Stimulated activated CD8-positive, alpha-beta memory T cell treated with anti-CD3 and anti-CD28 coated beads, Interleukin-12 subunit alpha, Interleukin-12 subunit beta, amount 100 ng/mL, for 24 hours (primary cell): ENCODE measurements at regions not wholly inside any gene's neighbourhood (a gene's known extent, or its start where the extent isn't known, plus 50 kb on each side); places are given as distances from the start of the nearest gene placed in this dataset.
"Not testable (repeated sequence)": the region's sequence is repeated elsewhere in the genome, so short reads cannot be mapped to it uniquely, and the experiment has no call there.

Experiments used
- DNase-seq: peaks from one replicate; pipeline ENCODE4 v3.0.0-alpha.2; 2020; ENCODE audit errors: extremely low read depth

DNA sequence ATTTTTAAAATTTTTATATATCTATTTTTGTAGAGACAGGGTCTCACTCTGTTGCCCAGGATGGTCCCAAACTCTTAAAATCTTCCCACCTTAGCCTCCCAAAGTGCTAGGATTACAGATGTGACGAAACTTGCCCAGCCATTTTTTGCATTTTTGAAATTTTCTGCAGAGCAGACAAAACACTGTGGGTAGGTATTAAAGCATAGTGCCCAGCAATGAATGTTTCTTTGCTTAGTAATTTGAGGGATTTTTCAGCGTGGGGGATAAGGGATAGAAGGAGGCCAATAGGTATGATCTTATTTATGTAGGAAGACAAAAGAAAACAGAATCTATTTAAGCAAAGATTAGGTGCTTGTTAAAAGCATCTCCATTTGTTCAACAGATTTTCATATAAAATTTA lies 446.8 kb upstream of the DPH6 start:
- no peak for DNase-seq

DNA sequence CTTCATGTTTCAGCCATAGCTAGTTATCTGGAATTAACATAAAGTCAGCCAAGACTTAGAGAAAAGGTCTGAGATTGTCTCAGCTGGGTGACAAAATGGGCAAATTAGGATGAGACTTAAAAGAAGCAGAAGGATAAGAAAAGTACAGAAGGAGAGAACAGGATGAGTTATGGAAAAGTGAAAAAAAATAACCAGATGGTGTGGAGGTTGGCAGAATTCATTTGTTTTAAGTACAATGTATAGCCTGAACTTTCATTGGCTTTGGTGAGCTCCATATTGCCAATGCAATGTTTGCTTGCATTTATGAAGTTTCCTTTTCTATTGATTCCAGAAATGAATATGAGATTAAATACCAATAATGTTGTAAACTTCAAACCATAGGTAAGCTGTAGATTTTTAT lies 447.2 kb upstream of the DPH6 start:
- no peak for DNase-seq

DNA sequence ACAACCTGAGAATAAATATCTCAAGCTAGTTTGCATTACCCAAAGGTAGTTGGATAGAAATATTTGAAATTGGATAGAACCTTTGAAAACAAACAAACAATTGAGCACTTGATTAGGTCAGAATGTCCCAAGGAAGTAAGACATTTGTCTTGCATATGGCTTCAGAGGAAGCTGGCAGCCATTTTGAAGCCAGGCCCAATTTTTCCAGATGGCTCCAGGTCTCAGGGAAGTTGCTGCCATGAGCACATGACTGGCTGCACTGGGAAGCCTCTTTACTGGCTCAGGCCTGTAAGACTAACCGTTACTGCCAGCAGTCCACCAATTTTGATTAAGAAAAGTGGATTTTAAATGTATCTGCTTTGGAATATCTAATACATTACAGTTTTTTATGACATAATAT lies 448.9 kb upstream of the DPH6 start:
- no peak for DNase-seq

DNA sequence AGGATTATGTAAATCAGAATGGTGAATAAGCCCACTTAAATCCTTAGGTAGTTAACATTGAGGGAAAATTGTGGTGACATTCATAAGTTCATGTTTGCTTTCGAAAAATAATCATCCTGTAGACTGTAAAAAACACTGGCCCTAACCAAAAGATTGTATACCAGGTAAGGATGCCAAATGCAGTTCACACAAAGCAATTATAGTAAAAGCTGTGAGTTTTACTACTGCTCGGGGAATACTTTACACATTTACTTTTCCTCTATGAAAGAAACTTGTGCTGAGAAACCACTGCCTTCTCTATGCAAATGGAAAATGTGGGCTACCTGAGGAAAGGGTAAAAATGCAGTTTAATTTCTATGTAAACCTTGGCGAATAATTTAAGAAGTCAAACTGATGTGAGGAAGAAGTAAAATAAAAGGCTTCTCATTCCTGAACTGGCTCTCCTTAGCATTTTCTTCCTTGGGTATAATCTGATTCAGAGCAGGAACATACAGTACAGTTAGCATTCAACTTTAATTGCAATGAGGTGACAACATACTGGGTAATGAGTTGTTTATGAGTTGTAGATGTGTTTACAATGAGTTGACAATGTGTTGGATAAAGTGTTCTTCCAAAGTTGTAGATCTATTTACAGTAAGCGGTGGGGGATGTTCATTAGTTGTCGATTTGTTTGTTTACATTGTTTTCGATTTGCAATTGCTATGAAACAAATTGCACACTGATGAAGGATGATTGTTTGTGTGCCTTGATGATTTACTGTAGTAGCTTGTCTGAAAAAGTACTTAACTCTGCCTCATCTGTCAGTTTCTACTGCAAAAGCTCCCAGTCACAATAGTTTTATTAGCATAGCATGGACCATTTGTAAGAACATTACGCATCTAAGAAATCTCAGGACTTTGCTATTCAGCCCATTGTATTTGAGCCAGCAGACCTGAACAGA lies 453.0 kb upstream of the DPH6 start:
- DNase-seq, result no peak

DNA sequence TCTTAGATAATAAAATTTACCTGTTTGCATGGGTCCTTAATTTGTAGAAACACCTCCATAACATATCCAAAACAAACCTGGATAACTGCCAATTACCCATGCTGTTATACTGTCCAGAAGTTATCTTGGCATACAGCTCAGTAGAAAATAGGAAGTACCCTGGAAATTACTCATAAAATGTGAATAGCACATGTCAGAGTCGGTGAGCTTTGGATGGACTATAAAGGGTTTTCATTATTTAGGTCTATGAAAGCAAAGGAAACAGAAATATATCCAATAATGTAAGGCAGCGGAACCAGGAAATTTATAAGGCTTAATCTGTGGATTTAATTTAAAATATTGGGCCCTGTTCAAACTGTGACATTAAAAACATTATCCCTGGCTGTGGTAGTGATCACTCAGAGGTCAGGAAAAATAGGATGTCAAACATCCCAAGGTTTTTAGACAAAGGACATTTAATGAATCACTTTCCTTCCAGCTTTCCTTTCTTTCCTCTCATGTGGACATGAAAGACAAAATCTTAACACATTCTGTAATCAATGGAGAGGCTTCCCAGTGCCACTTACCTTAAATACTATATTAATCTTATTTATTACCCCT lies 459.0 kb upstream of the DPH6 start:
- DNase-seq, result no peak

DNA sequence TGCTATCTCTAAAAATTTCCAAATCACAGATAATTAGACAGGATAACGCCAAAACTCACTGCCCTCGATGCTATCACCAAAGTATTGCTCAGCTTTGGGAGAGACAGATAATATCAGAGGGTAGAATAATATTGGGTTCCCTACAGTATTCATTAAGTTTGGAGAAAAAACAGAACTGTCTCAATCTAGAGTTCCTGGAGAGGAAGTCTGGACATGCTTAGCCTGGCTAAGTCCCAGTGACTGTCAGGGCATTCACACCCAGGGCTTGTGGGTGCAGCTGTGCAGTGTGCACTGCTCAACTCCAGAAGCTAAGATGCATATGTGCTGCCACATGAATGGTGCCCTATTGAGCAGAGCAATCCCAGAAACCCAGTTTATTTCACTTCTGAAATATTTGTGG lies 459.6 kb upstream of the DPH6 start:
- no peak for DNase-seq

DNA sequence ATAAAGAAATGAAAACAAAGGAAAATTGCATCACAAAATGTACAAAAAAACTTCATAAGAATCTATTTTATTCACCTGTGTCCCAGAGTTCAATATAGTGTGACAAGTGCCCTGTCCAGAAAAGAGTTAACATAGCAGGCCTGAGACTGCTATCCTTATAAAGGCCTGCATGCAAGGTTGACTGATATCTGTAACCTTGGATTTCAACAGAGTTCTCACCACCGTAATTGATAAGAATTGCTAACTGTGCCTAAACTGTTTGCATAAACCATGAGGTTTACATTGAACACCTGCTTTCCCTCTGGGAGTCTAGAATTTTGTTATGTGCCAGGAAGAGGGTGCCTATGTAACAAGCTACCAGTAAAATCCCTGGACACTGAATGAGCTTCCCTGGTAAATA lies 461.7 kb upstream of the DPH6 start:
- no peak for DNase-seq

DNA sequence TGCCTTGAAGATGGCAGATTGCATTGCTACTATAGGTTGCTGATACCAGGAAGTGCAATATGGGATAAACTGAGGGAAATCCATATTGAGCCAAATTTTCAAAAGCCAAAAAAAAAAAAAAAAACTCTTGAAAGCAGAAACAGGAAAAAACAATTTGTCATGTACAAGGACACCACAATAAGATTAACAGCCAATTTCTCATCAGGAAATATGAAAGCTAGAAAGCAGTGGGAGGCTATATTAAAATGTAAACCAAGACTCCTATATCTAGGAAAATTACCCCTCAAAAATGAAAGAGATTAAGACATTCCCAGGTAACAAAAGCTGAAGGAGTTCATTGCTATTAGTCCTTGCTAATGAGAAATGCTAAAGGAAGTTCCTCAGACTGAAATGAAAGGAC lies 462.8 kb upstream of the DPH6 start:
- no peak for DNase-seq

DNA sequence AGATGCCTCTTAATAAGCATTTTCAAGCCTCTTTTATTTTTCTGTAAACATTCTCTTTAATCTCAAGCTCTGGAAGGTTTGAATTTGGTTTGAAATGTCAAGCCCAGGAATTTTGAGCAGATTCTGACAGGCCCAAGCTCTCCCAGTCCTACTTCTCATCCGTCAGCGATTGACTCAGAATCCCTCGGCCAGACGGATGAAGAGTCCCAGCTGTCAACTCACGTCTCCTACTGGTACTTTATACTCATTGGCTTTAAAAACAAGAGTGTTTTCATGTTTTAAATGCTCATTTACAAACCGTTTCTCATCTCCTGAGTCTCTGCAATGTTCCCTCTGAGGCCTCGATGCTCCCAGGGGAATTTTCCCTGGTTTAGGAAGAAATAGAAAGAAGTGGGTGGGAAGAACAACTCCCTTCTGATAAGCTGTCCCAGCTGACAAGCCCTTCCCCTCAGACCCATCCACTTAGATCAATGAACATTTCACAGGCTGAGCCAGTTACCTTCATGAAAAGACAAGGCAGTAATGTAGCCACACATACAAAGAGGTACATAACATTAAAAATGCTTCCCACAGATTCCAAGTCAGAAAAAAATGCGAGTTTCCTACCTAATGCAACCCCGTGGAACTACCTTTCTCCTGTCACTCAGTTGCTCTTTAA lies 478.2 kb upstream of the DPH6 start:
- no peak for DNase-seq

DNA sequence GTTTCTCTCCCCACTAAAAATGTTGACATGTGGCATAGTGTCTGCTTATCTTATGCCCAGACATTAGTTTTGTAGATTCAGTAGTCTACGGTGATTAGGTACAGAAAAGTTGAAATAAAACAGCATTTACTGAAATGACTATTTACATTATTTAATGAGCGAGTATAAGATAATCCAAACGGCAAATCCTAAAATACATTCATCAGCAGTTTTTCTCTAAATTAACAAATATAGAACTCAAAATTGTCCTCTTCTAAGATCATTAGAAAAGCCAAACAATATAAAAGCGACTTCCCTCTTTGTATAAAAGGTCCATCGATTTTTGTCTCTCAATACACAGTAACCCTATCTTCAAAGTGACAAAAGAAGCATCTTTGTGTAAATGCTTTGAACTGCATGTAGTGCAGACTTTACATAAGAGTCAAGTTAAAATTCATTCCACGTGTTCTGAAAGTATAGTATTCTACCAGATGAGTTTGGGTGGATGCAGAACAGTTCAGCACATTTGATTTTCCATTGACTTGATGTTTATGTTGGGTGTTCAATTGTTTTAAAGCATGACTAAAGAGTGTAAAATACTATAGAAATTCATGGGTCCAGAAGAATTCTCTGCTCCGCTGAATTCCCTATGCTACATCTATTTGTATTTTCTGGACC lies 480.8 kb upstream of the DPH6 start:
- no peak for DNase-seq

DNA sequence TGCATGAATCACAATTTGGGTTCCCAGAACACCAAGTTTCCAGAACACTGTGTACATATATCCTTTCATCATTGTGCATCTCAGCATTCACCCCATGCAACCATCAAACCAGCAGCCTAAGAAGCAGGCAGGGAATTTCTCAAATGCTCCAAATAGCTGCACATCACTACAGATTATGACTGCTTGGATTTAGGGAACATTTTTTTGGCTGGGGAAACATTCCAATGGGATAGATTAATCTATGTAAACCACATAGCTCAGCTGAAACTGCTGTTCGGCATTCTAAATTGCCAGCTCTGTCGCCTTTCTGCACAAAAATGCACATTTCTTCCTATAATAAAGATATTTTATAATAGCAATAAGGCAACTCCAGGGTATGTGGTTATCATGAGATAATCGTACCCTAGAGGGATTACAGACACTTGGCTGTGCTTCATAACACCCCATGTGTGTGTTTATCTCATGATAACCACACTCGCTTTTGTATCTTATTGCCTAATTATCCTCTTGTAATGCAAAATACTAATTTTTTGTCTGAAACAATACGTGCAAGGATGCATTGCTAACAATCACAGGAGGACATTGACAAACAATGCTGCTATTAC lies 483.7 kb upstream of the DPH6 start:
- DNase-seq, result no peak

DNA sequence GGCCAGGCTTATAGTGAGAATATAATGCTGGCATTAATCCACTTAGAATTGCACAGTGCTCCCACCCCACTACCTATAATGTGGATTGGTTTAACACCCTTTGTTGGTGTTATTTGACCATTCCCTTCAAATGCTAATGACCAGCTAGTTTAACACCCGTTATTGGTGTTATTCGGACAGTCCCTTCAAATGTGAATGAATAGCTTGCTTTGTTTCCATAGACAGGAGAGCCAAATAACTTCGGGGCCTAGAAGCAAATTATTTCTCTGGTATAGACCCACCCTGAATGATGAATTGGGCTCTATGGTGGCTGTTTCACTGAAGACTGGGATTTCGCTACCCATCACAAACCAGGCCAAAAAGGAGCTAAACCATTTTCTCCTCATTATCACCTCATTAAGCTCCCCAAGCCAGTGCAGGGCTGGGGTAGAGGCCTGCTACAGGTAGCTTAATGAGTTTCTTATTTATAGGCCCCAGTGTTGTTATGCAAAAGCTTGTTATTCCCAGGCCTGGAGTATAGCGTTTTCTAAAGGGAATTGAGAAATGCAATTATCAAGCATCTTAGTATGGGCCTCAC lies 494.1 kb upstream of the DPH6 start:
- DNase-seq, result no peak

DNA sequence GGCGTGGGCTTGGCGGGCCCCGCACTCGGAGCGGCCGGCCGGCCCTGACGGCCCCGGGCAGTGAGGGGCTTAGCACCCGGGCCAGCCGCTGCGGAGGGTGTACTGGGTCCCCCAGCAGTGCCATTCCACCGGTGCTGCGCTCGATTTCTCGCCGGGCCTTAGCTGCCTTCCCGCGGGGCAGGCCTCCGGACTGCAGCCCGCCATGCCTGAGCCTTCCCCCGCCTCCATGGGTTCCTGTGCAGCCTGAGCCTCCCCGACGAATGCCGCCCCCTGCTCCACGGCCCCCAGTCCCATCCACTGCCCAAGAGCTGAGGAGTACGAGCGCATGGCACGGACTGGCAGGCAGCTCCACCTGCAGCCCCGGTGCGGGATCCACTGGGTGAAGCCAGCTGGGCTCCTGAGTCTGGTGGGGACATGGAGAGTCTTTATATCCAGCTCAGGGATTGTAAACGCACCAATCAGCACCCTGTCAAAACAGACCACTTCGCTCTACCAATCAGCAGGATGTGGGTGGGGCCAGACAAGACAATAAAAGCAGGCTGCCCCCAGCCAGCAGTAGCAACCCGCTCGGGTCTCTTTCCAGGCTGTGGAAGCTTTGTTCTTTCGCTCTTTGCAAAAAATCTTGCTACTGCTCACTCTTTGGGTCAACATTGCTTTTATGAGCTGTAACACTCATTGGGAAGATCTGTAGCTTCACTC lies 501.2 kb upstream of the DPH6 start:
- not testable (repeated sequence) for DNase-seq

DNA sequence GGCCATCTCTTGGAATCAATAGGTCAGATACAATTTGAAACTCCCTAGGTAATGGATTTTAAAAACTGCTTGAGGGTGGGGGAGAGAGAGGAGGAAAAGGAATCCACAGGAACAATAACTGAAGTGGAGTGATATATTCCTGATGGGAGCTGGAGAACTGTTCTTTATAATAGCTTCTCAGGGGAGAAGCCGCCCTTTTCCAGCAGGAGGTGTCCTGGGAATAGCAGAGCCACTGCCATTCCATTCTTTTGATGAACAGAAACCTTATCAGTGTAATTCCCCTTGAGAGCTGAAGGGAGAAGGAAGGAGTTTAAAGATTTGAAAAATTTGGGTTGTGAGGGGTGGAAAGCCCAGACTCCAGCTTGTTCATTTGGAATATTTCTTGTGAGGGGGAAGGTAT lies 504.9 kb upstream of the DPH6 start:
- DNase-seq, result no peak

DNA sequence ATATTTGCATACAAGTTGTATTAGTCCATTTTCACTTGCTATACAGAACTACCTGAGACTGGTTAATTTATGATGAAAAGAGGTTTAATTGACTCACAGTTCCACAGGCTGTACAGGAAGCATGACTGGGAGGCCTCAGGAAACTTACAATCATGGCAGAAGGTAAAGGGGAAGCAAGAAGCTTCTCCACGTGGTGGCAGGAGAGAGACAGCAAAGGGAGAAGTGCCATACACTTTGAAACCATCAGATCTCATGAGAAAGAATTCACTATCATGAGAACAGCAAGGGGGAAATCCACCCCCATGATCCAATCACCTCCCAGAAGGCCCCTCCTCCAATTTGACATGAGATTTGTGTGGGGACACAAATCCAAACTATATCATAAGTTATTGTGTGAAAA lies 506.7 kb upstream of the DPH6 start:
- DNase-seq, result not testable (repeated sequence)

DNA sequence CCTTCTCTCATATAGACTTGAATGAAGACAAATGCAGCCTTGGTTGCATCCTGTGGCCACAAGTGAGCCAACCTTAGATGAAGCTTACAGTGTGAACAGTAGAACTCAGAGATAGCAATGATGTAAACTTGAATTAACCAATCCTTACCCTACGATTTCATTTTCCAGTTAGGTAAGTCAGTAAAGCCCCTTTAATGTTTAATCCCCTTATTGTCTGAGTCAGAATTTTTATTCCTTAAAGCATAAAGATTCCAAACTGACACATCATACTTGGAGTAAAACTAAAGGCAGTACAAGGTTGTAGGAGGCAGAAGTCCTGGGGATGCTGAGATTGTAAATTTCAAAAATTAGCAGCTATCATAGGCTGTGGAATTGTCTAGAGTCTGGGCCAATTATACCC lies 507.8 kb upstream of the DPH6 start:
- DNase-seq, result no peak

DNA sequence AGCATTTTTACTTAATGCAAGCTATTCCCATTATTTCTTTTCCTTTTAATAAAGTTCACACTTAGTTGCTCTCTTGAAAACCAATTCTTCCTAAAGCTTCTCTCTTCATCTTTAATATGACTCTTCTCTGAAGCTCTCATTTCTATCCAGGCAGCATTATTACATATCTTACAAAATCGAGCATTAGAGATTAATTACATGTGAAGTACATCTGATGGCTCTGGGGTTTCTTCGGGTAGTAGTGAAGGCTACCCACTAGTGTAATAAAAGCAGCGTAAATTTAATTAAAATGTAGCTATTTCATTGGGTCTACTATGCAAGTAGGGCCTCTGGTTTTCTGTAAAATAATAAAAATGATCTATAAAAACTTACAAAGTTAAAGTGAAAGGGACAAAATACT lies 513.6 kb upstream of the DPH6 start:
- no peak for DNase-seq

DNA sequence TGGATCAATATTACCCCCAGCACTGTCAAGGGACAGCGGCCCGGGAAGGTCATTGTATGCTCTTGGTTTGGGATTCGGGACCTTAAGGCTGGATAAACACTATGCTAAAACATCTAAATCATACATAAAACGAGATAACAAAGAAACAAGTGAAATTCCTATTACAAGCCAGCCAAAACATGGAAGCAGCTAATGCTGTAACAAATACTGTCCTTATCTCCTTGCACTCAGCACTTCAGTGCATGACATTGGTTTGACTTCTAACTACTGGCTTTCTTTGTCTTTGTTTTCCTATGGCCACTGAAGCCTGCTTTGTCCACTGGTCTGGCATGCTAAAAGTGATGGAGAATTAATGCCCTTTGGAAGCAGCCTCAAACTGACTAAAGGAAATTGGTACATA lies 516.4 kb upstream of the DPH6 start:
- no peak for DNase-seq

DNA sequence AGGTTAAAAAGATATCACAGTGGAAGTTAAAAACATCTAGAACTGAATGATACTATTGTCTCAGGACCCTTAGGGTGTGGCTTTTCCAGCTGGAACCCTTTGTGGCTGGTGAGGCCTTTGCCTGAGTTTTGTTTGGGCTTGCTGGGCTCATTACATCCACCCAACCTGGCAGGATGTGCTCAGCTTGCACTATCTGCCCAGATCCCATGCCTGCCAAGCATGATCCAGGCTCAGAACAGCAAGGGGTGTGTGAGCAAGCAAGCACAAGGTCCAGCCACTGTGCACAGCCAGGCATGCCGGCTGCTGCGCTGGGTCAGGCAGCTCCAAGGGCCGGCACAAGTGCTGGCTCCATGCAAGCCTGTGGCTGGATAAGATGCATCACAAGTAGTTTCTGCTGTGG lies 512.7 kb upstream of the CDIN1 start:
- no peak for DNase-seq

DNA sequence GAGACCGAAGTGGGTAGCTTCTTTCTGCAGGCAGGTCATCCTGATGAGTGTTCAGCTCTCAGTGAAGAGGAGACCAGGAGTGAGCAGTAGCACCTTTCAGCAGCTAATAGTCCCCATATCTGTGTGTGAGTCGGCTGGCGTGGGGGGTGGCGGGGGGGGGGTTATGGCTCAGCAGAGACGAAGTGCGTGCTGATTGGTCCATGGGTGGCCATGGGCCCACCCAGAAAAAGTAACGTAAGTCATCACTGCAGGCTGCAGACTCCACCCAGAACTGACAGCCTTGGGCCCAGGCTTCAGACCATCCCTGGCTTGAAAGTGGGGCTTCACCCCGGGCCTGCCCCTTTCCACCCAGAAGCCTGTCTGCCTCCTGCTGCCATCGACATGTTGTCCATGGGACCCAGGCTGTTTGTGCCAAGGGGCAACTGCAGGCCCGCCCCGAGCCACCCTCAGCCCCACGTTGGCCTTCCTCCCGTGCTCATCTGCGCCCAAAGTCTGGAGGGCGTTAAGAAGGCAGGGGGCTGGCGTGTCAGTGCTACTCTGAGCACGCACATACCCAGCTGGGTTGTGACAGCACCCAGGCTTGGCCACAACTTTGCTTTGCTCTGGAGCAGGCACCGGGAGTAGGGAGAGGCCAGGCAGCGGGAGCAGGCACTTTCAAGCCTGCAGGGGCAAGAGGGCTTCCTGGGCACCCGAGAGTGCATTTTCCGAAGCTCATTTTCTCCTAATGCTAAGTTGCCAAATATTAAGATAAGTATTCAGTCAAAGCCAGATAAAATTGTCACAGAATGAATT lies 511.7 kb upstream of the CDIN1 start:
- no peak for DNase-seq
